HCT116 (cell line): ENCODE measurements at regions not wholly inside any gene's neighbourhood (a gene's known extent, or its start where the extent isn't known, plus 50 kb on each side); places are given as distances from the start of the nearest gene placed in this dataset.
"Not testable (repeated sequence)": the region's sequence is repeated elsewhere in the genome, so short reads cannot be mapped to it uniquely, and the experiment has no call there.

Experiments used
- ATAC-seq: fragments of 200-7000 bp; cut with Tn5 transposase; 2 replicates; pipeline ENCODE4 v1.9.1; 2020; ENCODE audit warnings: mild to moderate bottlenecking, moderate library complexity
- BruUV-seq: library from RNA; stranded (reverse); fragments of 400-500 nt; replicated peaks from 2 replicates; lab custom pipeline; 2021; lab: Mats Ljungman, UMichigan
- CTCF ChIA-PET: fragments of 300-600 bp; sonication (Branson Sonifier 250); formaldehyde crosslinking; loops from one replicate; lab custom pipeline; 2021; ENCODE audit warnings: antibody characterized with exemption; lab: Charles Lee
- POLR2A ChIA-PET: fragments of 300-600, 350-600 bp; sonication (Branson Sonifier 250); formaldehyde crosslinking; loops from one replicate; lab custom pipeline; 2021; ENCODE audit warnings: antibody characterized with exemption; lab: Charles Lee
- RAD21 ChIA-PET, 2 experiments: fragments of 300-600 bp; sonication (Branson Sonifier 250); formaldehyde crosslinking; loops; one replicate each; lab custom pipeline; 2023; ENCODE audit warnings: low total read pairs in 2 of 2; ENCODE audit not compliant: uncharacterized antibody in 2 of 2, unreplicated experiment in 2 of 2, low non-redundant PET in 1 of 2; lab: Charles Lee
- DNase-seq: peaks from one replicate; pipeline ENCODE4 v3.0.0-alpha.2; 2010; ENCODE audit warnings: low read depth, low spot score
- H2AFZ ChIP-seq: fragments of 200-600 bp; shearing (Covaris generic), sonication (generic); 2 replicates; pipeline ENCODE4 v1.6.1; 2017; ENCODE audit warnings: low read depth, mixed run types, mixed read lengths, antibody characterized with exemption, low read length; ENCODE audit not compliant: poor library complexity, severe bottlenecking
- H3K27ac ChIP-seq: 2 replicates; pipeline ENCODE4 v1.5.1; 2012; ENCODE audit warnings: low read depth, low read length
- H3K27me3 ChIP-seq: fragments of 200-600 bp; sonication (generic); 2 replicates; pipeline ENCODE4 v1.6.1; 2016; ENCODE audit warnings: mixed run types, low read length, mixed read lengths; ENCODE audit not compliant: insufficient read depth
- H3K36me3 ChIP-seq, 2 experiments: fragments of 200-500 bp in 1 of 2; fragments of 200-600 bp in 1 of 2; sonication (Bioruptor generic) in 1 of 2; sonication (generic) in 1 of 2; 2 replicates each; pipeline versions ENCODE4 v1.5.1 to v1.6.1; 2014 to 2016; ENCODE audit warnings: low read length in 2 of 2, inconsistent platforms in 1 of 2, mixed read lengths in 1 of 2, mixed run types in 1 of 2; ENCODE audit not compliant: insufficient read depth in 2 of 2, control insufficient read depth in 1 of 2
- H3K4me1 ChIP-seq, 2 experiments: fragments of 200-600 bp in 1 of 2; sonication (generic) in 1 of 2; 2 replicates each; pipeline versions ENCODE4 v1.5.1 to v1.6.1; 2012 to 2017; ENCODE audit warnings: low read length in 2 of 2, inconsistent platforms in 1 of 2, mild to moderate bottlenecking in 1 of 2, mixed read lengths in 1 of 2, mixed run types in 1 of 2, moderate library complexity in 1 of 2; ENCODE audit not compliant: insufficient read depth in 2 of 2, control insufficient read depth in 1 of 2
- H3K4me2 ChIP-seq: fragments of 200-600 bp; sonication (generic); 2 replicates; pipeline ENCODE4 v1.6.1; 2017; ENCODE audit warnings: mixed run types, low read length, mixed read lengths
- H3K4me3 ChIP-seq, 2 experiments: fragments of 200-600 bp in 1 of 2; sonication (generic) in 1 of 2; replicated peaks in 1 of 2; 2 replicates each; pipeline ENCODE4 v1.5.1; 2011 to 2016; ENCODE audit warnings: low read length in 2 of 2, control low read depth in 1 of 2, low read depth in 1 of 2, mild to moderate bottlenecking in 1 of 2, mixed read lengths in 1 of 2, mixed run types in 1 of 2
- H3K79me2 ChIP-seq: fragments of 200-600 bp; sonication (generic); 2 replicates; pipeline ENCODE4 v1.6.1; 2017; ENCODE audit warnings: mild to moderate bottlenecking, mixed run types, low read length, moderate library complexity, mixed read lengths; ENCODE audit not compliant: insufficient read depth
- H3K9ac ChIP-seq: fragments of 200-600 bp; sonication (generic); 2 replicates; pipeline ENCODE4 v1.6.1; 2016; ENCODE audit warnings: low read length, mixed read lengths
- H3K9me2 ChIP-seq: fragments of 200-600 bp; sonication (generic), shearing (Covaris generic); 2 replicates; pipeline ENCODE4 v1.6.1; 2017; ENCODE audit warnings: mixed run types, mild to moderate bottlenecking, moderate library complexity; ENCODE audit not compliant: insufficient read depth
- H3K9me3 ChIP-seq, 2 experiments: fragments of 200-500 bp in 1 of 2; fragments of 200-600 bp in 1 of 2; sonication (Bioruptor generic) in 1 of 2; sonication (generic) in 1 of 2; 2 replicates each; pipeline ENCODE4 v1.6.1; 2014 to 2017; ENCODE audit warnings: low read length in 2 of 2, mixed read lengths in 2 of 2, inconsistent platforms in 1 of 2, low read depth in 1 of 2, mild to moderate bottlenecking in 1 of 2, mixed run types in 1 of 2, moderate library complexity in 1 of 2; ENCODE audit not compliant: control insufficient read depth in 1 of 2, insufficient read depth in 1 of 2
- H4K20me1 ChIP-seq: fragments of 200-600 bp; sonication (generic), shearing (Covaris generic); 2 replicates; pipeline ENCODE4 v1.6.1; 2017; ENCODE audit warnings: mixed run types, mild to moderate bottlenecking, moderate library complexity; ENCODE audit not compliant: insufficient read depth
- CEBPB ChIP-seq: IDR thresholded peaks from 2 replicates; pipeline ENCODE4 v1.6.1; 2012; ENCODE audit warnings: low read depth
- SRF ChIP-seq: IDR thresholded peaks from 2 replicates; pipeline ENCODE4 v1.6.1; 2012; ENCODE audit warnings: low read depth
- ZNF274 ChIP-seq: fragments of 200-500 bp; sonication (Bioruptor generic); IDR thresholded peaks from 2 replicates; pipeline ENCODE4 v1.6.1; 2014; ENCODE audit warnings: mild to moderate bottlenecking, low read depth, low read length, inconsistent platforms
- intact Hi-C: fragments of 100-400 bp; cut with micrococcal nuclease; formaldehyde crosslinking; loops from 2 replicates; pipeline ENCODE4 v1.10.0; 2022
- TF ChIP-seq, protein P1 (sequence below): IDR thresholded peaks from 2 replicates; pipeline ENCODE4 v1.6.1; 2012; ENCODE audit warnings: low read depth

DNA sequence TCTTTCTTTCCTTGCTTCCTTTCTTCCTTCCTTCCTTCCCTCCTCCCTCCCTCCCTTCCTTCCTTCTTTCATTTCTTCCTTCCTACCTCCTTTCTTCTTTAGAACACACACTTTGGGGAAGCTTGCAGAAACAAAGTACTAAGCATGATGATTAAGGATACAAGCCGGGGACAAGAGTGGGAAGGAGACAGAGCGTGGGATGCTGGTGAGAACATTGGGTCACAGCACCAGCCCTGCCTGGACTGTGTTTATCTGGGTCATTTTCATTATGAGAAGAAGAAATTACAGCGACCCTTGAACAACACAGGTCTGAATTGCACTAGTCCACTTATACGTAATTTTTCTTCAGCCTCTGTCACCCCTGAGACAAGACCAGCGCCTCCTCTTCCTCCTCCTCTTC is 169.3 kb upstream of the TBL1X start (continued):
- TF ChIP-seq ZNF274, result no peak

- DNase-seq, result no peak
- CTCF ChIA-PET, result no interaction called here
Observed at GRCh38 chrX:9298221-9298620, 166.6 kb upstream of the TBL1X start.

DNA sequence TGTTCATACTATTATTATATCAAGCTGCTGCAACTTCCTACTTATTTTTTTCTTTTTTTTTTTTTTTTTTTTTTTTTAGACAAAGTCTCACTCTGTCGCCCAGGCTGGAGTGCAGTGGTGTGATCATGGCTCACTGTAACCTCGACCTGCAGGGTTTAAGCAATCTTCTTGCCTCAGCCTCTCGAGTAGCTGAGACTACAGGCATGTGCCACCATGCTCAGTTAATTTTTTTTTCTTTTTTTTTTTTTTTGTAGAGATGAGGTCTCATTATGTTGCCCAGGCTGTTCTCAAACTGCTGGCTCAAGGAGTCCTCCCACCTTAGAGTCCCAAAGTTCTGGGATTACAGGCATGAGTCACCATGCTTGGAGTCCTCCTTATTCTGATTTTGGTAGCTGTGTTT is 165.2 kb upstream of the TBL1X start:
- H3K27ac ChIP-seq, H3K9me3 ChIP-seq, H3K4me2 ChIP-seq, intact Hi-C loops, H3K36me3 ChIP-seq, H2AFZ ChIP-seq, DNase-seq, H3K9ac ChIP-seq, H3K4me1 ChIP-seq, H3K27me3 ChIP-seq, CTCF ChIA-PET, ATAC-seq, H4K20me1 ChIP-seq, H3K4me3 ChIP-seq, H3K79me2 ChIP-seq, BruUV-seq, H3K9me2 ChIP-seq, RAD21 ChIA-PET: not testable (repeated sequence)
- POLR2A ChIA-PET, result interaction anchor here (0.7 kb wide), 1 partner anchor 15 kb away, joined by 6 read pairs; no protein-coding TSS in a partner anchor

More at GRCh38 chrX:9298221-9298620, 166.6 kb upstream of the TBL1X start:
- Histone ChIP-seq H4K20me1 (no peaks in the 10 kb centered on the region), H3K9me2 (no peaks in the 10 kb centered on the region), H3K9me3 (no peaks in the 10 kb centered on the region), H3K9ac (no peak overlapping the region), H3K36me3 (no peaks in the 10 kb centered on the region), H3K4me2 (no peak overlapping the region), H3K27ac (no peak overlapping the region), H3K79me2 (no peaks in the 10 kb centered on the region), H3K27me3 (no peaks in the 10 kb centered on the region), H2AFZ (no peak overlapping the region), H3K4me1 (no peaks in the 10 kb centered on the region), H3K4me3 (no peak overlapping the region)
- BruUV-seq, result no TSS peak
- no peak for ATAC-seq
- RAD21 ChIA-PET, result no interaction called here
- TF ChIP-seq SRF, result no peak
- TF ChIP-seq CEBPB, result no peak
- TF ChIP-seq, protein P1, sequence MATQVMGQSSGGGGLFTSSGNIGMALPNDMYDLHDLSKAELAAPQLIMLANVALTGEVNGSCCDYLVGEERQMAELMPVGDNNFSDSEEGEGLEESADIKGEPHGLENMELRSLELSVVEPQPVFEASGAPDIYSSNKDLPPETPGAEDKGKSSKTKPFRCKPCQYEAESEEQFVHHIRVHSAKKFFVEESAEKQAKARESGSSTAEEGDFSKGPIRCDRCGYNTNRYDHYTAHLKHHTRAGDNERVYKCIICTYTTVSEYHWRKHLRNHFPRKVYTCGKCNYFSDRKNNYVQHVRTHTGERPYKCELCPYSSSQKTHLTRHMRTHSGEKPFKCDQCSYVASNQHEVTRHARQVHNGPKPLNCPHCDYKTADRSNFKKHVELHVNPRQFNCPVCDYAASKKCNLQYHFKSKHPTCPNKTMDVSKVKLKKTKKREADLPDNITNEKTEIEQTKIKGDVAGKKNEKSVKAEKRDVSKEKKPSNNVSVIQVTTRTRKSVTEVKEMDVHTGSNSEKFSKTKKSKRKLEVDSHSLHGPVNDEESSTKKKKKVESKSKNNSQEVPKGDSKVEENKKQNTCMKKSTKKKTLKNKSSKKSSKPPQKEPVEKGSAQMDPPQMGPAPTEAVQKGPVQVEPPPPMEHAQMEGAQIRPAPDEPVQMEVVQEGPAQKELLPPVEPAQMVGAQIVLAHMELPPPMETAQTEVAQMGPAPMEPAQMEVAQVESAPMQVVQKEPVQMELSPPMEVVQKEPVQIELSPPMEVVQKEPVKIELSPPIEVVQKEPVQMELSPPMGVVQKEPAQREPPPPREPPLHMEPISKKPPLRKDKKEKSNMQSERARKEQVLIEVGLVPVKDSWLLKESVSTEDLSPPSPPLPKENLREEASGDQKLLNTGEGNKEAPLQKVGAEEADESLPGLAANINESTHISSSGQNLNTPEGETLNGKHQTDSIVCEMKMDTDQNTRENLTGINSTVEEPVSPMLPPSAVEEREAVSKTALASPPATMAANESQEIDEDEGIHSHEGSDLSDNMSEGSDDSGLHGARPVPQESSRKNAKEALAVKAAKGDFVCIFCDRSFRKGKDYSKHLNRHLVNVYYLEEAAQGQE, result no peak
- POLR2A ChIA-PET, result no interaction called here
- intact Hi-C loops, result no loop called here
